Mammary epithelial cell (primary cell): ENCODE measurements at regions not wholly inside any gene's neighbourhood (a gene's known extent, or its start where the extent isn't known, plus 50 kb on each side); places are given as distances from the start of the nearest gene placed in this dataset.

Experiments used
- CTCF ChIP-seq, 2 donors: IDR thresholded peaks in 1 of 2; conservative IDR thresholded peaks in 1 of 2; 2 replicates each; pipeline ENCODE4 v1.5.1; 2011 to 2012; ENCODE audit warnings: inconsistent platforms in 2 of 2, low read length in 2 of 2, mild to moderate bottlenecking in 2 of 2, control low read depth in 1 of 2, low read depth in 1 of 2; ENCODE audit not compliant: insufficient read depth in 1 of 2; ENCODE audit errors: extremely low read depth in 1 of 2
- EZH2 ChIP-seq: IDR thresholded peaks from 2 replicates; pipeline ENCODE4 v1.6.1; 2012; ENCODE audit warnings: low read length, inconsistent platforms, borderline replicate concordance

- TF ChIP-seq CTCF (conservative IDR thresholded peaks at IDR 0.05 in 1 of 2, IDR thresholded peaks at IDR 0.05 in 1 of 2; ENCODE audit: extremely low read depth in 1 of 2, insufficient read depth in 1 of 2, low read depth in 1 of 2, low read length in 2 of 2) (no peak), EZH2 (no peak)
Measured at GRCh38 chr5:50945139-50945538, 278.7 kb downstream of the PARP8 start.
